Erythroblast (primary cell): ENCODE measurements at regions not wholly inside any gene's neighbourhood (a gene's known extent, or its start where the extent isn't known, plus 50 kb on each side); places are given as distances from the start of the nearest gene placed in this dataset.

Experiments
- DNase-seq, 2 experiments: peaks; one replicate each; lab custom pipeline; 2025; lab: John Stamatoyannopoulos, UW
- GATA1 ChIP-seq: IDR thresholded peaks from 2 replicates; pipeline ENCODE4 v1.6.1; 2011; ENCODE audit warnings: low read depth, mild to moderate bottlenecking, control low read depth, low read length, moderate library complexity
- POLR2A ChIP-seq: IDR thresholded peaks from 2 replicates; pipeline ENCODE4 v1.6.1; 2011; ENCODE audit warnings: mild to moderate bottlenecking, low read length

GRCh38 chr6:170132011-170132521, 158.8 kb downstream of the DLL1 start:
- DNase-seq: no peak
- TF ChIP-seq GATA1: no peak
- TF ChIP-seq POLR2A: no peak

GRCh38 chr6:170131351-170131750, 159.5 kb downstream of the DLL1 start:
- no peak for TF ChIP-seq GATA1
- no peak for TF ChIP-seq POLR2A
- DNase-seq: no peak

- TF ChIP-seq GATA1: no peak
- no peak for TF ChIP-seq POLR2A
- DNase-seq: no peak
Observed at GRCh38 chr6:170130771-170131241, 160.1 kb downstream of the DLL1 start.

- DNase-seq: no peak
- TF ChIP-seq GATA1 (no peak), POLR2A (no peak)
Observed at GRCh38 chr6:170130201-170130621, 160.7 kb downstream of the DLL1 start.

GRCh38 chr6:170129691-170130171, 161.1 kb downstream of the DLL1 start:
- no peak for DNase-seq
- TF ChIP-seq POLR2A (no peak), GATA1 (no peak)

- TF ChIP-seq GATA1: no peak
- TF ChIP-seq POLR2A: no peak
Observed at GRCh38 chr6:170128811-170129681, 161.8 kb downstream of the DLL1 start.

GRCh38 chr6:170128346-170128745, 162.5 kb downstream of the DLL1 start:
- DNase-seq: no peak
- no peak for TF ChIP-seq POLR2A
- TF ChIP-seq GATA1: no peak

More at GRCh38 chr6:170128811-170129681, 161.8 kb downstream of the DLL1 start:
- DNase-seq: no peak

GRCh38 chr6:170127151-170127550, 163.7 kb downstream of the DLL1 start:
- no peak for TF ChIP-seq POLR2A

GRCh38 chr6:170125456-170126300, 165.2 kb downstream of the DLL1 start:
- TF ChIP-seq POLR2A (no peak), GATA1 (no peak)
- DNase-seq: no peak

More at GRCh38 chr6:170127151-170127550, 163.7 kb downstream of the DLL1 start:
- no peak for DNase-seq

GRCh38 chr6:170124836-170125235, 166.0 kb downstream of the DLL1 start:
- no peak for DNase-seq
- TF ChIP-seq POLR2A (no peak), GATA1 (no peak)

- TF ChIP-seq GATA1 (no peak), POLR2A (no peak)
Observed at GRCh38 chr6:170124150-170124549, 166.7 kb downstream of the DLL1 start.

GRCh38 chr6:170122651-170123050, 168.2 kb downstream of the DLL1 start:
- no peak for TF ChIP-seq POLR2A
- TF ChIP-seq GATA1: no peak

More at GRCh38 chr6:170124150-170124549, 166.7 kb downstream of the DLL1 start:
- DNase-seq: no peak

GRCh38 chr6:170117111-170117972, 173.5 kb downstream of the DLL1 start:
- no peak for DNase-seq
- no peak for TF ChIP-seq POLR2A

More at GRCh38 chr6:170122651-170123050, 168.2 kb downstream of the DLL1 start:
- no peak for DNase-seq
